Transverse colon (tissue), 4 donors: ENCODE measurements at regions not wholly inside any gene's neighbourhood (a gene's known extent, or its start where the extent isn't known, plus 50 kb on each side); places are given as distances from the start of the nearest gene placed in this dataset.
"Not testable (repeated sequence)": the region's sequence is repeated elsewhere in the genome, so short reads cannot be mapped to it uniquely, and the experiment has no call there.

Source experiments
- DNase-seq: peaks from one replicate; pipeline ENCODE4 v3.0.0-alpha.2; 2019
- H3K27ac ChIP-seq, 4 donors: fragments of 200-600 bp; sonication (generic); 2 replicates each; pipeline ENCODE4 v1.5.1; 2016 to 2018; ENCODE audit warnings: inconsistent platforms in 4 of 4
- H3K27me3 ChIP-seq: fragments of 200-600 bp; sonication (generic); 2 replicates; pipeline ENCODE4 v1.5.1; 2017; ENCODE audit warnings: inconsistent platforms
- H3K36me3 ChIP-seq, 4 donors: fragments of 200-600 bp; sonication (generic); 2 replicates each; pipeline ENCODE4 v1.5.1; 2017 to 2019; ENCODE audit warnings: inconsistent platforms in 4 of 4
- H3K4me1 ChIP-seq, 4 donors: fragments of 200-600 bp; sonication (generic); 2 replicates each; pipeline ENCODE4 v1.5.1; 2017 to 2020; ENCODE audit warnings: inconsistent platforms in 4 of 4
- H3K4me3 ChIP-seq, 4 donors: fragments of 200-600 bp; sonication (generic); 1 replicate in 1 of 4; 2 replicates in 3 of 4; pipeline versions ENCODE4 v1.5.1 to v1.6.1; 2017 to 2019; ENCODE audit warnings: inconsistent platforms in 4 of 4
- H3K9me3 ChIP-seq, 2 donors: fragments of 200-600 bp; sonication (generic); 2 replicates each; pipeline ENCODE4 v1.5.1; 2017 to 2019; ENCODE audit warnings: inconsistent platforms in 2 of 2
- EP300 ChIP-seq: sonication (generic); formaldehyde crosslinking; IDR thresholded peaks from one replicate; pipeline ENCODE4 v1.6.1; 2017; ENCODE audit warnings: antibody characterized with exemption, low read depth
- POLR2A ChIP-seq: fragments of 450-650 bp; IDR thresholded peaks from one replicate; pipeline ENCODE4 v1.6.1; 2016; ENCODE audit warnings: antibody characterized with exemption, mild to moderate bottlenecking, moderate library complexity
- POLR2AphosphoS5 ChIP-seq, 3 donors: sonication (generic); formaldehyde crosslinking; IDR thresholded peaks; one replicate each; pipeline ENCODE4 v1.6.1; 2016; ENCODE audit warnings: antibody characterized with exemption in 3 of 3
- WGBS, 2 donors: methylation state at CpG; one replicate each; pipeline ENCODE4 v1.1.5; 2018; ENCODE audit warnings: low coverage in 1 of 2; 5-methylcytosine and 5-hydroxymethylcytosine counted together
- in situ Hi-C, 4 donors: fragments of 200-750 bp; cut with MboI; loops; one replicate each; pipeline versions ENCODE4 v1.15.0 to v1.15.1; 2017; ENCODE audit warnings: low sequenced_read_pairs in 3 of 4, low pct_ligation_motif_present in 1 of 4, low pct_unique_long_range_greater_than_20kb in 1 of 4
- intact Hi-C: fragments of 100-400 bp; cut with DNase I; formaldehyde crosslinking; loops from one replicate; pipeline ENCODE4 v1.15.1; 2023; ENCODE audit warnings: low total_unique reads
- TF ChIP-seq, protein P1 (sequence below), 5 experiments: fragments of 200-600 bp in 3 of 5; fragments of 450-650 bp in 2 of 5; sonication (generic) in 3 of 5; IDR thresholded peaks; 1 replicate in 2 of 5; 2 replicates in 3 of 5; pipeline ENCODE4 v1.5.1; 2016 to 2017; ENCODE audit warnings: antibody characterized with exemption in 5 of 5, inconsistent platforms in 3 of 5, mild to moderate bottlenecking in 2 of 5, moderate library complexity in 1 of 5

GRCh38 chr9:22175972-22176545, 167.0 kb upstream of the CDKN2B start:
- no peaks in the 10 kb centered on the region for H3K27me3 ChIP-seq
- no peak overlapping the region for H3K4me3 ChIP-seq
- intact Hi-C loops = no loop called here
- H3K4me1 ChIP-seq = no peaks in the 10 kb centered on the region
- no peak overlapping the region for H3K27ac ChIP-seq
- no peak for DNase-seq
- H3K9me3 ChIP-seq = no peaks in the 10 kb centered on the region
- 65 to 83% methylated on average over 2 of the region's 2 CpGs for WGBS, 2 donors
- TF ChIP-seq, protein P1, sequence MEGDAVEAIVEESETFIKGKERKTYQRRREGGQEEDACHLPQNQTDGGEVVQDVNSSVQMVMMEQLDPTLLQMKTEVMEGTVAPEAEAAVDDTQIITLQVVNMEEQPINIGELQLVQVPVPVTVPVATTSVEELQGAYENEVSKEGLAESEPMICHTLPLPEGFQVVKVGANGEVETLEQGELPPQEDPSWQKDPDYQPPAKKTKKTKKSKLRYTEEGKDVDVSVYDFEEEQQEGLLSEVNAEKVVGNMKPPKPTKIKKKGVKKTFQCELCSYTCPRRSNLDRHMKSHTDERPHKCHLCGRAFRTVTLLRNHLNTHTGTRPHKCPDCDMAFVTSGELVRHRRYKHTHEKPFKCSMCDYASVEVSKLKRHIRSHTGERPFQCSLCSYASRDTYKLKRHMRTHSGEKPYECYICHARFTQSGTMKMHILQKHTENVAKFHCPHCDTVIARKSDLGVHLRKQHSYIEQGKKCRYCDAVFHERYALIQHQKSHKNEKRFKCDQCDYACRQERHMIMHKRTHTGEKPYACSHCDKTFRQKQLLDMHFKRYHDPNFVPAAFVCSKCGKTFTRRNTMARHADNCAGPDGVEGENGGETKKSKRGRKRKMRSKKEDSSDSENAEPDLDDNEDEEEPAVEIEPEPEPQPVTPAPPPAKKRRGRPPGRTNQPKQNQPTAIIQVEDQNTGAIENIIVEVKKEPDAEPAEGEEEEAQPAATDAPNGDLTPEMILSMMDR (IDR thresholded peaks at IDR 0.05) = no peak
- in situ Hi-C loops = no loop called here
- H3K36me3 ChIP-seq = no peaks in the 10 kb centered on the region

GRCh38 chr9:22181021-22181420, 171.9 kb upstream of the CDKN2B start:
- whole genome bisulfite sequencing, 2 donors = 81 to 90% methylated on average over 2 of the region's 2 CpGs
- H3K36me3 ChIP-seq, H3K4me1 ChIP-seq, H3K27ac ChIP-seq, H3K27me3 ChIP-seq, H3K4me3 ChIP-seq, DNase-seq, H3K9me3 ChIP-seq, intact Hi-C loops, in situ Hi-C loops: not testable (repeated sequence)

DNA sequence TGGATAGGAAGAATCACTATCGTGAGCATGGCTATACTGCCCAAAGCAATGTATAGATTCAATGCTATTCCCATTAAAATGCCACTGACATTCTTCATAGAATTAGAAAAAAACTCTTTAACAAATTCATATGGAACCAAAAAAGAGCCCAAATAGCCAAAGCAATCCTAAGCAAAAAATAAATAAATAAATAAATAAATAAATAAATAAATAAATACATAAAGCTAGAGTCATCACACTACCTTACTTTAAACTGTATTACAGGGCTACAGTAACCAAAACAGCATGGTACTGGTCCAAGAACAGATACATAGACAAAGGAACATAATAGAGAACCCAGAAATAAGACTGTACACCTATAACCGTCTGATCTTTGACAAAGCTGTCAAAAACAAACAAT, 180.4 kb upstream of the CDKN2B start:
- 73 to 77% methylated on average over 2 of the region's 2 CpGs for WGBS, 2 donors
- H3K4me1 ChIP-seq = no peaks in the 10 kb centered on the region
- H3K9me3 ChIP-seq = no peaks in the 10 kb centered on the region
- no peak overlapping the region for H3K4me3 ChIP-seq
- H3K36me3 ChIP-seq = no peaks in the 10 kb centered on the region
- H3K27me3 ChIP-seq = no peaks in the 10 kb centered on the region
- in situ Hi-C loops (no loop called here), intact Hi-C loops (no loop called here)
- H3K27ac ChIP-seq = no peak overlapping the region
- no peak for TF ChIP-seq POLR2A
- TF ChIP-seq, protein P1 (IDR thresholded peaks at IDR 0.05) = no peak
- no peak for DNase-seq

GRCh38 chr9:22197000-22197399, 187.9 kb upstream of the CDKN2B start:
- H3K9me3 ChIP-seq, H3K36me3 ChIP-seq, in situ Hi-C loops, intact Hi-C loops, H3K27ac ChIP-seq, H3K4me3 ChIP-seq, H3K4me1 ChIP-seq, H3K27me3 ChIP-seq, DNase-seq: not testable (repeated sequence)
- 45 to 82% methylated on average over 1 to 2 of the region's 2 CpGs for WGBS, 2 donors

DNA sequence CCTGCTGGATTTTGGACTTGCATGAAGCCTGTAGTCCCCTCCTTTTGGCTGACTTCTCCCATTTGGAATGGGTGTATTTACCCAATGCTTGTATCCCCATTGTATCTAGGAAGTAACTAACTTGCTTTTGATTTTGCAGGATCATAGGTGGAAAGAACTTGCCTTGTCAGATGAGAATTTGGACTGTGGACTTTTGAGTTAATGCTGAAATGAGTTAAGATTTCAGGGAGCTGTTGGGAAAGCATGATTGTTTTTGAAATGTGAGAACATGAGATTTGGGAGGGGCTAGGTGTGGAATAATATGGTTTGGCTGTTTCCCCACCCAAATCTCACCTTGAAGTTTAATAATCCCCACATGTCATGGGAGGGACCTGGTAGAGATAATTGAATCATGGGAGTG, 189.6 kb upstream of the CDKN2B start:
- Histone ChIP-seq H3K27ac (no peak overlapping the region), H3K4me3 (no peak overlapping the region), H3K36me3 (no peaks in the 10 kb centered on the region), H3K4me1 (peaks cover 0 to 3% (median 0%) of the 10 kb centered on the region in 4 donors), H3K9me3 (no peaks in the 10 kb centered on the region), H3K27me3 (no peaks in the 10 kb centered on the region)
- in situ Hi-C loops (no loop called here), intact Hi-C loops (no loop called here)
- DNase-seq = no peak
- TF ChIP-seq POLR2A (no peak), EP300 (no peak), POLR2AphosphoS5 (IDR thresholded peaks at IDR 0.05) (no peak)
- TF ChIP-seq, protein P1 (IDR thresholded peaks at IDR 0.05) = no peak
